Retinal pigment epithelial cell (primary cell): ENCODE measurements at regions not wholly inside any gene's neighbourhood (a gene's known extent, or its start where the extent isn't known, plus 50 kb on each side); places are given as distances from the start of the nearest gene placed in this dataset.

ENCODE experiments used
- DNase-seq: peaks from one replicate; pipeline ENCODE4 v3.0.0-alpha.2; 2010; ENCODE audit warnings: low read depth
- H3K4me3 ChIP-seq: 2 replicates; pipeline ENCODE4 v1.5.1; 2011; ENCODE audit warnings: mild to moderate bottlenecking, low read length, control low read depth, moderate library complexity
- TF ChIP-seq, protein P1 (sequence below): conservative IDR thresholded peaks from 2 replicates; pipeline ENCODE4 v1.5.1; 2011; ENCODE audit warnings: low read depth, low read length, control low read depth, inconsistent platforms

DNA sequence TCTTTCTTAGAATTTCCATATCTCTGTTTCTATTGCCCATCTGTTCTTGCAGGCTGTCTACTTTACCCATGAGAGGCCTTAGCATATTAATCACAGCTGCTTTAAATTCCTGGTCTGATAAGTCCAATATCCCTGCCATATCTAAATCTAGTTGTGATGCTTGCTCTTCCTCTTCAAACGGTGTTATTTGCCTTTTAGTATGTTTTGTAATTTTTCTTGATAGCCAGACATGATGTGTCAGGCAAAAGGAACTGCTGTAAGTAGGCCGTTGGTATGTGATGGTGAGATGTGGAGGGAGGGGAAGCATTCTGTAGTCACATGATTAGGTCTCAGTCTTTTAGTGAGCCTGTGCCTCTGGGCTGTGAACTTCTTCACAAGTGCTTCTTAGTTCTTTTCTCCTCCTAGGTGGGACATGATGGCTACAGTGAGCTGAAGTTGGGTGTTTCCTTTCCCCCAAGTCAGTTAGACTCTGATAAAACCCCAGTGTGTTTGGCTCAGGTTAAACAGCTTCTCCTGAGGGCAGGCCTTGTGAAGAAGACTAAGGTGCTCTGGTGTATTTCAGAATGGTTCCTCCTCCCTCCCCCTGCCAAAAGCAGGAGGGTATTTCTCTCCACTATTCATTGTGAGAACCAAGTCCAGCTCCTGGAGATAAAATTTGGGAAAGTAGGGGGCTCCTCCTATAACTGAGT lies 195.9 kb upstream of the PARP11 start:
- no peak overlapping the region for H3K4me3 ChIP-seq
- TF ChIP-seq, protein P1, sequence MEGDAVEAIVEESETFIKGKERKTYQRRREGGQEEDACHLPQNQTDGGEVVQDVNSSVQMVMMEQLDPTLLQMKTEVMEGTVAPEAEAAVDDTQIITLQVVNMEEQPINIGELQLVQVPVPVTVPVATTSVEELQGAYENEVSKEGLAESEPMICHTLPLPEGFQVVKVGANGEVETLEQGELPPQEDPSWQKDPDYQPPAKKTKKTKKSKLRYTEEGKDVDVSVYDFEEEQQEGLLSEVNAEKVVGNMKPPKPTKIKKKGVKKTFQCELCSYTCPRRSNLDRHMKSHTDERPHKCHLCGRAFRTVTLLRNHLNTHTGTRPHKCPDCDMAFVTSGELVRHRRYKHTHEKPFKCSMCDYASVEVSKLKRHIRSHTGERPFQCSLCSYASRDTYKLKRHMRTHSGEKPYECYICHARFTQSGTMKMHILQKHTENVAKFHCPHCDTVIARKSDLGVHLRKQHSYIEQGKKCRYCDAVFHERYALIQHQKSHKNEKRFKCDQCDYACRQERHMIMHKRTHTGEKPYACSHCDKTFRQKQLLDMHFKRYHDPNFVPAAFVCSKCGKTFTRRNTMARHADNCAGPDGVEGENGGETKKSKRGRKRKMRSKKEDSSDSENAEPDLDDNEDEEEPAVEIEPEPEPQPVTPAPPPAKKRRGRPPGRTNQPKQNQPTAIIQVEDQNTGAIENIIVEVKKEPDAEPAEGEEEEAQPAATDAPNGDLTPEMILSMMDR, result no peak
- DNase-seq, result peak; percentile 0

DNA sequence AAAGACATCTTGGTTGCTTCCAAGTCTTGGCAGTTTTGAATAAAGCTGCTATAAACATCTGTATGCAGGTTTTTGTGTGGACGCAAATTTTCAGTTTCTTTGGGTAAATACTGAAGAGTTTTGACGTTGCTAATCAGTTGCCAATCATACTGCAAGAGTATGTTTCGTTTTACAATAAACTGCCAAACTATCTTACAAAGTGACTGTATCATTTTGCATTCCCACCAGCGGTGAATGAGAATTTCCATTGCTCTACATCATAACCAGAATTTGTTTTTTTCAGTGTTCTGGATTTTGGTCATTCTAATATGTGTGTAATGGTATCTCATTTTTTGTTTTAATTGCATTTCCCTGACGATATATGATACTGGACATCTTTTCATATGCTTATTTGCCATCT lies 190.8 kb upstream of the PARP11 start:
- no peak overlapping the region for H3K4me3 ChIP-seq
- TF ChIP-seq, protein P1, result no peak
- no peak for DNase-seq

DNA sequence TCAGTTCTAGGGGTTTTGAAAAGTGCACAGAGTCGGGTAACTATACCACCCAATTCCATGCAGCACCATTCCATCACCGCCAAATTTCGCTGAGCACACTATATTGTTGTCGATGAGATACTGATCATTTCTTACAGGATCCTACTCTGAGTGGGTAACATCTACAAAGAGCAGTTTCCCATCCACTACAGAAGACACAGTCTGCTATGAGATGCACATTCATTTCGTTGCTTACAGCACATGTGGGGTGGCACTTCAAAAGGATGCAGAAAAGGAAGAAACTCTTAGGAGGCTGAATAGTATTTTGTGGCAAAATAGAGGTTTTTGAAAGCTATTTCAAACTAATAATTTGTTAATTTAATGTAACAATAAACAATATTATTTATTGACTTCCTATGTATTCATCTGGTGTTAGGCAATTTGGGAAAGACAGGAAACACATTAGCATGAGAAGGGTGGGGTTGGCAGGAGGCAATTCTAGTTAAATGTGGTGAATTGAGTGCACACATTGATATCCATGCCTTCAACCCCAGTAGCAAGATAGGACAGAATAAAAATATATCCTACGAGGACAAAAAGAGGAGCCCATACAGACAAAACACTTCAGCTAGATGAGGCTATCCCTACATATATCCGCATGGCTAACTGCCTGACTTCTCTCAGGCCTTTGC lies 186.8 kb upstream of the PARP11 start:
- DNase-seq, result no peak
- no peak overlapping the region for H3K4me3 ChIP-seq
- TF ChIP-seq, protein P1, result no peak

DNA sequence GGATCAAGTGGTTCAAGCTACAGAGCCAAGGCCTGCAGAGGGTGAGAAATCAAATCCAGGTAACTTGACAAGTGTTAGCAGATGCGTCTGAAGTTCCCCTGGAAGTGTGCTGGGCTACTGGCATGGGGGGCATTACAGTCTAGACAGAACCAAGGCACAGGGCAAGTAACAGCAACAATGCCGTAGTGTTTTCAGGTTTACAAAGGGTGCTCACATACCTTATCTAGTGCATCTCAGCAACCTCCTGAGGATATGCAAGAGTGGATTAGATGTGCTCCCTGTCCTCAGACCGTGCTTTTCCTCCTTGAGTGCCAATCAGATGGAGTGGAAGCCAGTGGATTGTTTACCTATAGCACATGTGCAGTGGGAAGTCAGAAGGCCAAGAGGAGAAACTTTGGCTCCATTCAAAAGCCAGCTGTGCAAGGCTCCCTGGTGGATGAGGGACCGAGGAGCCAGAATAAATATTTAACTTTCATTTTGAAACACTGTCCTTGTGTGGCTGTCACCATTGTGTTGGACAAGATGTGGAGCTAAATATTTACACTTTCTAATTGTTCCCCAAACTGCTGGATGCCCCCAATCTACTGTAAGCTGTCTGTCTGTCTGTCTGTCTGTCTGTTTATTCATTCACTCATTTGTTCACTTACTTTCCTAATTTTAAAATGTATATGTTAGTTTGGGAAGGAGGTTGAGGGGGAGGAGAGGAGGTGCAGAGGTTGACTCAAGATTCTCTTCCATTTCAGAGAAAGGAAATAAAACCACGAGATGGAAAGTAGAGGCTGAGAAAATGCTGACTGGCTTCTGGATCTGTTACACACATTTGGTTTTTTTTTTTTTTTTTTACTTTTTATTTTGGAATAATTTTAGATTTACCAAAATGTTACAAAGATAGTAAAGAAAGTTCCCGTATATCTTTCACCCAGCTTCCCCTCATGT lies 184.0 kb upstream of the PARP11 start:
- no peak for DNase-seq
- H3K4me3 ChIP-seq, result no peak overlapping the region
- TF ChIP-seq, protein P1, result no peak

DNA sequence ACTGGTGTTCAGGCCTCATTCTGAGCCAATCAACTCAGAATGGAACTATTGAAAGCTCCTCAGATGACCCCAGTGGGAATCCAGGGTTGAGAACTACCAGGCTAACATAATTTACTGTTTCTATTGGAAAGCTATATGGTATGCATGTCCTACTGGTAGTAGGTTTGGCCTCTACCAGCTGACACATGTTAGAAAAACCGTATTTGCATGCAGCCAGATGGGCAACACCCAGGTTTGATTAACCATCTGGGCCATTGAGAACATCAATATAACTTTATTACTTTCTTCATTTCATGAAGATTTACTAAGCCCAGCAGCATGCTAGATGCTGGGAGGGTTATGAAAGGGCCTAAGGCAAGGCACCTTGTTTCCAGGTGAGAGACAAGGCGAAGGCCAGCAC lies 181.4 kb upstream of the PARP11 start:
- no peak for DNase-seq
- H3K4me3 ChIP-seq, result no peak overlapping the region
- TF ChIP-seq, protein P1, result no peak

DNA sequence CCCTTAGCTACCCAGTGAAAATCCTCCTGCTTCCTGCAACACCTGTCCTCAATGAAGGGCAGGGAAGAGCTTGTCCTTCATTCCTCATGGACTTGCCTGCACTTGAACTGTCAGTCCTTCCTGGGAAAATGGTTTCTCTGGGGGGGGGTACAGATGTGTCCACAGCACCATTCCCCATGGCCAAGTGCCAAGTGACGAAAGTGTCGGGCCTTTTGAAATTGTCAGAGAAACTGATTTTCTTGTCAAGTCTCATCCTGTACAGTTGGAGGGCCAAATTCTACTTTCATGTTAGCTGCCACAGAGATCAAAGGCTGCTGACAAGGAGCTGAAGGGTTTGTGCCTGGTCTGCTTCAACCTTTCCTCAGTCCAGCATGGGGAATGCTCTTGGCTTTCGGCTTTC lies 179.5 kb upstream of the PARP11 start:
- TF ChIP-seq, protein P1, result no peak
- no peak for DNase-seq
- H3K4me3 ChIP-seq, result no peak overlapping the region
